ENCODE measurements at regions not wholly inside any gene's neighbourhood (a gene's known extent, or its start where the extent isn't known, plus 50 kb on each side); places are given as distances from the start of the nearest gene placed in this dataset.

DNA sequence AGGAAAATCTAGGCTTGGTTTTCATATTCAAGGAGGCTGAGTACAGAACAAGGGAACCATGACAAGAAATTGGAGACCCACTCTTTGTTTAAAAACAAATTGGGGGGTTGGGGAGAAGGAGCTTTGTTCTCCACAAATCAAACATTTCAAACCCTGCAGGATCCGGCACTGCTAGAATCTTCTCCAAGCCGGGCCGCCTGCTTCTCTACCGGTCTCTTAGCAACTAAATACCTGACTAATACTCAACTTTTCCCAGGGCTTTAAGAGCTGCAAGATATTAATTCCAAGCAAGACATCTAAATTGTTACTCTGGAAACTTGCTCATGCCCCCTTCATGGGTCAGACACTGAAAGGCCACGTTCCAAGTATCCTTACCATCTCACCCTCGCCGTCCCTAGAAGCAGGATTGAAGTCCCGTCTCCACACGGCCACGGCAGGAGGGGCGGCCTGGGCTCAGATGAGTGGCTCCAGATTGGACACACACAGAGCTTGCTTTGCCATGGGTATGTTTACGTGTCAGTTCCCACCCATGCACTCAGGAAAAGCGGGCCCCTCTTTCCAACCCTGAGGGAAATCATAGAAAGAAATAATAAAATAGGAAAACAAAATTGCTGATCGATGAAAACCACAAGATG lies 126.4 kb upstream of the CDH4 start:
- TF ChIP-seq ZFX (IDR thresholded peaks at IDR 0.05): no peak
- TF ChIP-seq, protein P1, sequence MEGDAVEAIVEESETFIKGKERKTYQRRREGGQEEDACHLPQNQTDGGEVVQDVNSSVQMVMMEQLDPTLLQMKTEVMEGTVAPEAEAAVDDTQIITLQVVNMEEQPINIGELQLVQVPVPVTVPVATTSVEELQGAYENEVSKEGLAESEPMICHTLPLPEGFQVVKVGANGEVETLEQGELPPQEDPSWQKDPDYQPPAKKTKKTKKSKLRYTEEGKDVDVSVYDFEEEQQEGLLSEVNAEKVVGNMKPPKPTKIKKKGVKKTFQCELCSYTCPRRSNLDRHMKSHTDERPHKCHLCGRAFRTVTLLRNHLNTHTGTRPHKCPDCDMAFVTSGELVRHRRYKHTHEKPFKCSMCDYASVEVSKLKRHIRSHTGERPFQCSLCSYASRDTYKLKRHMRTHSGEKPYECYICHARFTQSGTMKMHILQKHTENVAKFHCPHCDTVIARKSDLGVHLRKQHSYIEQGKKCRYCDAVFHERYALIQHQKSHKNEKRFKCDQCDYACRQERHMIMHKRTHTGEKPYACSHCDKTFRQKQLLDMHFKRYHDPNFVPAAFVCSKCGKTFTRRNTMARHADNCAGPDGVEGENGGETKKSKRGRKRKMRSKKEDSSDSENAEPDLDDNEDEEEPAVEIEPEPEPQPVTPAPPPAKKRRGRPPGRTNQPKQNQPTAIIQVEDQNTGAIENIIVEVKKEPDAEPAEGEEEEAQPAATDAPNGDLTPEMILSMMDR (conservative IDR thresholded peaks at IDR 0.05): no peak
- H3K27ac ChIP-seq: no peak overlapping the region

DNA sequence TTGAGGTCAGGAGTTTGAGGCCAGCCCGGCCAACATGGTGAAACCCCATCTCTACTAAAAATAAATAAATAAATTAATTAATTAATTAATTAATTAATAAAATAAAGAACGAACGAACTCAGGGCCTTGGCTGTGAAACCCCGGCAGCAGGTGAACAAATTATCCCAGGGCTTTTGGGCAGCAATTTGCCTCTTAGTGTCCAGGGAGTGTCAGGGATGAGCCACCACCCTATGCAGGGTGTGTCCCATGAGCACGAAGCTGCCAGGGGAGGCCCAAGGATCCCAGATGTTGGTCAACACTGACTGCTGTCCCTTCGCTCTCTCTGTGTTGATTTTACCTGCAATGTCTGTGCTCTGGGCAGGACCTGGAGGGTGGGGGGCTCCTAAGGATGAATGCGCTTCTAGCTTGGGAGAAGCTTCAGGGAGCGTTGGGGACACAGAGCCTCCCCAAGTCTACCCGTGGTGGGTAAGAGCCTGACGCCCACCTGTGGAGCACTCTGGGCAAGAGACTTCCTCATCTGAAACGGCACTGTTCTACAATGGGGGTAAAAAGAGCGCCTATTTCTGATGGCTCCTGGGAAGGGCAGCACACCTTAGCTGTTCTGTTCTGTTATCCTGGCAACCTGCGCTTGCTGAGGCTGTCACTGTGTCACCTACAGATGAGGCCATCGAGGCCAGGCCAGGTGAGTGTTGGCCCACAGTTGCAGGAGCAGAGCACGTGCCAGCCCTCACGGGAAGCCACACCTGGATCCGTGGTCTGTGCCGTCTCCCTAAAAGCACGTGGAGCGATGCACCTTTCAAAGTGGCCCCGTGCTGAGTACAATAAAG lies 125.5 kb upstream of the CDH4 start:
- no peak overlapping the region for H3K27ac ChIP-seq
- TF ChIP-seq, protein P1 (conservative IDR thresholded peaks at IDR 0.05): no peak
- TF ChIP-seq ZFX (IDR thresholded peaks at IDR 0.05): no peak

DNA sequence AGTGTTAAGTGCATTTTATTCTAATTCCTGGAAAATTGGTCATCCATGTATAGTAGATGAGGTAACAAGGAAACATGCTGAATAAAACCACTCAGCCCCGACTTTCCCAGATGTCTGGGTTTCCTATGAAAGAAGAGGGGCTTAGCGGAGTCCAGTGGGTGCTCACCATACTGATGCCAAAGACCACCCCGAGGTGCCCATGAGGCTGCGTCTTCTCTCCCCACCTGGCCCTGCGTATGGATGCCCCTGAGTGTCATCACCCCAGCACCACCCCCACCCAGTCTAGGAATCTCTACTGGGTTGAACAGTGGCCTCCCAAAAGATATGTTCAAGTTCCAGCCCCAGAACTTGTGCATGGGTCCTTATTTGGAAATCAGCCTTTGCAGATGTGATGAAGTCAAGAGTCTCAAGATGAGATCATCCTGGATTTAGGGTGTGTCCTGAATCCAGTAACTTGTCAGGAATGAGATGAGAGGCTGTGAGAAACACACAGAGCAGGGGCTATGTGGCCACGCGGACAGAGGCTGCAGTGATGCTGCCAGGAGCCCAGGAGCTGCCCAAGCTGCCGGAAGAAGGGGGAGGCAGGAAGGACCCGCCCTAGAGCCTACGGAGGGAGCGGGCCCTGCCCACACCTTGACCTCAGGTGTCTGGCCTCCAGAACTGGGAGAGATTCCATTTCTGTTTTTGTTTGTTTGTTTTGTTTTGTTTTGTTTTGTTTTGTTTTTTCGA lies 124.6 kb upstream of the CDH4 start:
- TF ChIP-seq, protein P1 (conservative IDR thresholded peaks at IDR 0.05): no peak
- TF ChIP-seq ZFX (IDR thresholded peaks at IDR 0.05): no peak
- no peak overlapping the region for H3K27ac ChIP-seq

DNA sequence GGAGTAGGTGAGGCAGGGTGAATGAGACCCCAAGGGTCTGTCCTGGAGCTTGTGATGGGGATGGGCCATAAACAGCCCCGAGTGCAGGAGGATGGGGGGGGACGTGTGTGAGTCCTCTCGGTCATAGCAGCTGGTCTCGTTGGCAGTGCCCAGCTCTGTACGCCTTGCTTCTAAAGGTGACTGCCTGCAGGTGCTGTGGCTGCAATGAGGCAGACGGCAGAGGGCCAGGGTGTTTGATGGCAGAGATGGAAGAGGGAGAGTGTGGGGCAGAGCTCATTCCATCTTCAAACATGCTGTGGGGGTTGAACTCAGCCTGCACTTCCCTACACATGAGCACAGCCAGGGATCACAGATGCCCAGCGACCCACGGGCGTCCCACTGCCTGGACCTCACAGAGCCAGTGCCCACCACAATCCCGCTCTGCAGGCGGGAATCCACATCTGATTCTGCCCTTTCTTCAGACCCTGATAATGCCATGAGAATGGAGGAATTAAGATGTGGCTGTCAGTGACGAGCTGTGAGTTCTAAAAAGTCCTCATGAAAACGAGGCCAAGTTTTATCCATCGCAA lies 123.3 kb upstream of the CDH4 start:
- TF ChIP-seq, protein P1 (conservative IDR thresholded peaks at IDR 0.05): no peak
- no peak for TF ChIP-seq ZFX (IDR thresholded peaks at IDR 0.05)
- no peak overlapping the region for H3K27ac ChIP-seq

DNA sequence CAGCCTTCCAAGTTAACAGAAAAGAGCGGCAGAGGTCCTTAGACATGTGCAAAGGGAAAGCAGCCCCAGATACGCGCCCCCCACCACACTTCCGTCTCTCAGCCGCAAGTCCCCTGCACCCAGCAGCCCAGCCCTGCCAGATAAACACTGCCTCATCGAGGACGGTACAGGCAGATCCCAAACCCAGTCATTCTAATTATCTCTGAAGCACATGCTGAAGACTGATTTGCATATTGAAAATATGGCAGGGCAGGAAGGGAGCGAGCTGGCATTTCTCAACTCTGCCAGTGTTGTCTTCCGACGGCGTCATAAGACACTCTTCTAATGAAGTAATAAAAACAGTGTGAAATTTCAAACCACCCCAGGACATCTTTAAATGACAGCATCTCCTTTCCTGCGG lies 122.8 kb upstream of the CDH4 start:
- H3K27ac ChIP-seq: no peak overlapping the region
- no peak for TF ChIP-seq ZFX (IDR thresholded peaks at IDR 0.05)
- TF ChIP-seq, protein P1 (conservative IDR thresholded peaks at IDR 0.05): no peak

DNA sequence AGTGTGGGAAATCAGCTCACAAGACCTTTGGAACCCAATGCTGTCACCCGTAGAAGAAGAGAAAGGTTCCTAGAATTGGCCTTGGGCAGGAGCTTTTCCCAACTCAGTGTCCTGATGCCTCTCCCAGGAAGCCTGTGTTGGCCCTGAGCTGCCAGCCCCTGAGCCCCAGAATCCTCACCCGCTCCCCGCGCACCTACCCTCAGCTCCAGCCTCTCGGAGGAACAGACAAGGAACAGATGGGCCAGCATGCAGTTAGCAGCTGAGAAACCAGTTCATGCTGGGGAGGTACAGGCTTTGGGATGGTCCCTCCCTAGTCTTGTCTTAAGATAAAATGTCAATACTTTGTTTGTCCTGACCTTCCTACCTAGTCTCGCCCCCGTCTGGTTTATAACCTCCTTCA lies 121.9 kb upstream of the CDH4 start:
- H3K27ac ChIP-seq: no peak overlapping the region

More for the DNA sequence above, 121.9 kb upstream of the CDH4 start:
- TF ChIP-seq, protein P1 (conservative IDR thresholded peaks at IDR 0.05): no peak
- TF ChIP-seq ZFX (IDR thresholded peaks at IDR 0.05): no peak
